ENCODE measurements at regions not wholly inside any gene's neighbourhood (a gene's known extent, or its start where the extent isn't known, plus 50 kb on each side); places are given as distances from the start of the nearest gene placed in this dataset.

GRCh38 chr10:31158011-31158658, 126.5 kb upstream of the ZNF438 start:
- no peaks in the 10 kb centered on the region for H3K36me3 ChIP-seq (ENCODE audit: control insufficient read depth, insufficient read depth, low read length)
- no peak overlapping the region for H2AK5ac ChIP-seq (ENCODE audit: low read length)
- H4K8ac ChIP-seq (ENCODE audit: low read depth, low read length) = no peak overlapping the region
- H3K27ac ChIP-seq (ENCODE audit: low read depth, low read length) = no peak overlapping the region
- no peak overlapping the region for H4K5ac ChIP-seq (ENCODE audit: low read length)
- H2BK15ac ChIP-seq (replicated peaks; ENCODE audit: low read depth) = no peak overlapping the region
- peaks cover 2% of the 10 kb centered on the region for H3K4me1 ChIP-seq (ENCODE audit: control insufficient read depth, low read depth, low read length)
- H3K79me2 ChIP-seq (ENCODE audit: control insufficient read depth, insufficient read depth, low read length) = no peaks in the 10 kb centered on the region
- H3K27me3 ChIP-seq (ENCODE audit: insufficient read depth, low read length, poor library complexity) = no peaks in the 10 kb centered on the region
- H3K4ac ChIP-seq (ENCODE audit: low read depth, low read length) = no peak overlapping the region
- no CpG with 5 or more reads among the region's 9 CpGs for WGBS (ENCODE audit: extremely low coverage, insufficient coverage, low lambda C conversion rate)
- no peak overlapping the region for H3K9ac ChIP-seq (ENCODE audit: low read length)
- no peak overlapping the region for H3K23ac ChIP-seq (ENCODE audit: low read length)
- H3K4me2 ChIP-seq (ENCODE audit: low read length) = no peak overlapping the region
- H3K56ac ChIP-seq (ENCODE audit: low read length) = no peak overlapping the region
- no peak for DNase-seq
- no peak overlapping the region for H3K18ac ChIP-seq (ENCODE audit: low read length)
- no peak overlapping the region for H2BK120ac ChIP-seq (ENCODE audit: low read depth, low read length)
- H3K79me1 ChIP-seq (ENCODE audit: low read length) = no peaks in the 10 kb centered on the region
- no peak overlapping the region for H2BK5ac ChIP-seq (ENCODE audit: low read length)
- H3K4me3 ChIP-seq (ENCODE audit: low read length) = no peak overlapping the region

- Histone ChIP-seq H3K27ac (ENCODE audit: low read depth, low read length) (no peak overlapping the region), H3K56ac (ENCODE audit: low read length) (no peak overlapping the region), H3K79me2 (ENCODE audit: control insufficient read depth, insufficient read depth, low read length) (no peaks in the 10 kb centered on the region), H3K9ac (ENCODE audit: low read length) (no peak overlapping the region), H2BK15ac (replicated peaks; ENCODE audit: low read depth) (no peak overlapping the region), H3K18ac (ENCODE audit: low read length) (no peak overlapping the region), H4K8ac (ENCODE audit: low read depth, low read length) (no peak overlapping the region), H3K4me2 (ENCODE audit: low read length) (no peak overlapping the region), H4K5ac (ENCODE audit: low read length) (no peak overlapping the region), H2BK120ac (ENCODE audit: low read depth, low read length) (no peak overlapping the region), H3K4me3 (ENCODE audit: low read length) (no peak overlapping the region), H3K4ac (ENCODE audit: low read depth, low read length) (no peak overlapping the region), H2BK5ac (ENCODE audit: low read length) (no peak overlapping the region), H3K27me3 (ENCODE audit: insufficient read depth, low read length, poor library complexity) (no peaks in the 10 kb centered on the region), H3K23ac (ENCODE audit: low read length) (no peak overlapping the region), H3K79me1 (ENCODE audit: low read length) (no peaks in the 10 kb centered on the region), H3K4me1 (ENCODE audit: control insufficient read depth, low read depth, low read length) (no peaks in the 10 kb centered on the region), H2AK5ac (ENCODE audit: low read length) (no peak overlapping the region), H3K36me3 (ENCODE audit: control insufficient read depth, insufficient read depth, low read length) (no peaks in the 10 kb centered on the region)
- DNase-seq = no peak
- 100% methylated on average over 1 of the region's 3 CpGs for WGBS (ENCODE audit: extremely low coverage, insufficient coverage, low lambda C conversion rate)
Observed at GRCh38 chr10:31166606-31167005, 134.9 kb upstream of the ZNF438 start.

- Histone ChIP-seq H2BK15ac (replicated peaks; ENCODE audit: low read depth) (no peak overlapping the region), H3K23ac (ENCODE audit: low read length) (no peak overlapping the region), H2BK5ac (ENCODE audit: low read length) (no peak overlapping the region), H3K27ac (ENCODE audit: low read depth, low read length) (no peak overlapping the region), H2BK120ac (ENCODE audit: low read depth, low read length) (no peak overlapping the region), H4K8ac (ENCODE audit: low read depth, low read length) (no peak overlapping the region), H3K79me2 (ENCODE audit: control insufficient read depth, insufficient read depth, low read length) (no peaks in the 10 kb centered on the region), H3K27me3 (ENCODE audit: insufficient read depth, low read length, poor library complexity) (no peaks in the 10 kb centered on the region), H2AK5ac (ENCODE audit: low read length) (no peak overlapping the region), H3K4ac (ENCODE audit: low read depth, low read length) (no peak overlapping the region), H3K4me3 (ENCODE audit: low read length) (no peak overlapping the region), H3K4me2 (ENCODE audit: low read length) (no peak overlapping the region), H3K4me1 (ENCODE audit: control insufficient read depth, low read depth, low read length) (no peaks in the 10 kb centered on the region), H3K9ac (ENCODE audit: low read length) (no peak overlapping the region), H3K79me1 (ENCODE audit: low read length) (no peaks in the 10 kb centered on the region), H4K5ac (ENCODE audit: low read length) (no peak overlapping the region), H3K56ac (ENCODE audit: low read length) (no peak overlapping the region), H3K18ac (ENCODE audit: low read length) (no peak overlapping the region), H3K36me3 (ENCODE audit: control insufficient read depth, insufficient read depth, low read length) (no peaks in the 10 kb centered on the region)
- no peak for DNase-seq
- no CpG with 5 or more reads among the region's 4 CpGs for WGBS (ENCODE audit: extremely low coverage, insufficient coverage, low lambda C conversion rate)
Observed at GRCh38 chr10:31170636-31171035, 139.0 kb upstream of the ZNF438 start.

- no peak overlapping the region for H3K4ac ChIP-seq (ENCODE audit: low read depth, low read length)
- H3K4me3 ChIP-seq (ENCODE audit: low read length) = no peak overlapping the region
- H3K27me3 ChIP-seq (ENCODE audit: insufficient read depth, low read length, poor library complexity) = no peaks in the 10 kb centered on the region
- WGBS (ENCODE audit: extremely low coverage, insufficient coverage, low lambda C conversion rate) = no CpG with 5 or more reads among the region's 4 CpGs
- H2AK5ac ChIP-seq (ENCODE audit: low read length) = no peak overlapping the region
- H2BK5ac ChIP-seq (ENCODE audit: low read length) = no peak overlapping the region
- H3K4me1 ChIP-seq (ENCODE audit: control insufficient read depth, low read depth, low read length) = no peaks in the 10 kb centered on the region
- no peak for DNase-seq
- no peaks in the 10 kb centered on the region for H3K79me1 ChIP-seq (ENCODE audit: low read length)
- H2BK15ac ChIP-seq (replicated peaks; ENCODE audit: low read depth) = no peak overlapping the region
- no peak overlapping the region for H4K5ac ChIP-seq (ENCODE audit: low read length)
- H3K79me2 ChIP-seq (ENCODE audit: control insufficient read depth, insufficient read depth, low read length) = no peaks in the 10 kb centered on the region
- no peaks in the 10 kb centered on the region for H3K36me3 ChIP-seq (ENCODE audit: control insufficient read depth, insufficient read depth, low read length)
- H3K56ac ChIP-seq (ENCODE audit: low read length) = no peak overlapping the region
- H4K8ac ChIP-seq (ENCODE audit: low read depth, low read length) = no peak overlapping the region
- H3K18ac ChIP-seq (ENCODE audit: low read length) = no peak overlapping the region
- H2BK120ac ChIP-seq (ENCODE audit: low read depth, low read length) = no peak overlapping the region
- no peak overlapping the region for H3K9ac ChIP-seq (ENCODE audit: low read length)
- H3K4me2 ChIP-seq (ENCODE audit: low read length) = no peak overlapping the region
- no peak overlapping the region for H3K27ac ChIP-seq (ENCODE audit: low read depth, low read length)
- no peak overlapping the region for H3K23ac ChIP-seq (ENCODE audit: low read length)
Observed at GRCh38 chr10:31171402-31172083, 139.9 kb upstream of the ZNF438 start.

- no peak overlapping the region for H3K27ac ChIP-seq (ENCODE audit: low read depth, low read length)
- no peaks in the 10 kb centered on the region for H3K36me3 ChIP-seq (ENCODE audit: control insufficient read depth, insufficient read depth, low read length)
- no peak for DNase-seq
- no peak overlapping the region for H2BK5ac ChIP-seq (ENCODE audit: low read length)
- H3K4me1 ChIP-seq (ENCODE audit: control insufficient read depth, low read depth, low read length) = no peaks in the 10 kb centered on the region
- WGBS (ENCODE audit: extremely low coverage, insufficient coverage, low lambda C conversion rate) = no CpG with 5 or more reads among the region's 1 CpG
- no peak overlapping the region for H4K8ac ChIP-seq (ENCODE audit: low read depth, low read length)
- H3K79me1 ChIP-seq (ENCODE audit: low read length) = no peaks in the 10 kb centered on the region
- H2BK120ac ChIP-seq (ENCODE audit: low read depth, low read length) = no peak overlapping the region
- no peak overlapping the region for H2AK5ac ChIP-seq (ENCODE audit: low read length)
- H4K5ac ChIP-seq (ENCODE audit: low read length) = no peak overlapping the region
- no peak overlapping the region for H3K4ac ChIP-seq (ENCODE audit: low read depth, low read length)
- H3K18ac ChIP-seq (ENCODE audit: low read length) = no peak overlapping the region
- no peak overlapping the region for H3K9ac ChIP-seq (ENCODE audit: low read length)
- no peak overlapping the region for H2BK15ac ChIP-seq (replicated peaks; ENCODE audit: low read depth)
- H3K56ac ChIP-seq (ENCODE audit: low read length) = no peak overlapping the region
- H3K23ac ChIP-seq (ENCODE audit: low read length) = no peak overlapping the region
- no peak overlapping the region for H3K4me2 ChIP-seq (ENCODE audit: low read length)
- H3K79me2 ChIP-seq (ENCODE audit: control insufficient read depth, insufficient read depth, low read length) = no peaks in the 10 kb centered on the region
- no peak overlapping the region for H3K4me3 ChIP-seq (ENCODE audit: low read length)
- H3K27me3 ChIP-seq (ENCODE audit: insufficient read depth, low read length, poor library complexity) = no peaks in the 10 kb centered on the region
Observed at GRCh38 chr10:31172925-31173324, 141.3 kb upstream of the ZNF438 start.

GRCh38 chr10:31173752-31174151, 142.1 kb upstream of the ZNF438 start:
- H3K79me1 ChIP-seq (ENCODE audit: low read length) = no peaks in the 10 kb centered on the region
- H3K36me3 ChIP-seq (ENCODE audit: control insufficient read depth, insufficient read depth, low read length) = no peaks in the 10 kb centered on the region
- H3K4ac ChIP-seq (ENCODE audit: low read depth, low read length) = no peak overlapping the region
- H2BK15ac ChIP-seq (replicated peaks; ENCODE audit: low read depth) = no peak overlapping the region
- H3K79me2 ChIP-seq (ENCODE audit: control insufficient read depth, insufficient read depth, low read length) = no peaks in the 10 kb centered on the region
- no peak overlapping the region for H3K4me3 ChIP-seq (ENCODE audit: low read length)
- H3K4me1 ChIP-seq (ENCODE audit: control insufficient read depth, low read depth, low read length) = no peaks in the 10 kb centered on the region
- no peaks in the 10 kb centered on the region for H3K27me3 ChIP-seq (ENCODE audit: insufficient read depth, low read length, poor library complexity)
- H3K23ac ChIP-seq (ENCODE audit: low read length) = no peak overlapping the region
- H4K8ac ChIP-seq (ENCODE audit: low read depth, low read length) = no peak overlapping the region
- H3K9ac ChIP-seq (ENCODE audit: low read length) = no peak overlapping the region
- H2BK5ac ChIP-seq (ENCODE audit: low read length) = no peak overlapping the region
- no peak overlapping the region for H2BK120ac ChIP-seq (ENCODE audit: low read depth, low read length)
- no peak overlapping the region for H3K27ac ChIP-seq (ENCODE audit: low read depth, low read length)
- H3K18ac ChIP-seq (ENCODE audit: low read length) = no peak overlapping the region
- no CpG with 5 or more reads among the region's 5 CpGs for WGBS (ENCODE audit: extremely low coverage, insufficient coverage, low lambda C conversion rate)
- H3K56ac ChIP-seq (ENCODE audit: low read length) = no peak overlapping the region
- no peak overlapping the region for H2AK5ac ChIP-seq (ENCODE audit: low read length)
- no peak overlapping the region for H4K5ac ChIP-seq (ENCODE audit: low read length)
- DNase-seq = no peak
- H3K4me2 ChIP-seq (ENCODE audit: low read length) = no peak overlapping the region
